ENCODE measurements at regions not wholly inside any gene's neighbourhood (a gene's known extent, or its start where the extent isn't known, plus 50 kb on each side); places are given as distances from the start of the nearest gene placed in this dataset.

- TF ChIP-seq CTCF (IDR thresholded peaks at IDR 0.05) = no peak
- TF ChIP-seq POLR2A (IDR thresholded peaks at IDR 0.05) = no peak
Measured at GRCh38 chr2:120533625-120534024, 187.7 kb downstream of the INHBB start.
